Activated naive CD4-positive, alpha-beta T cell treated with anti-CD3 and anti-CD28 coated beads, Interleukin-2, amount 10 ng/mL, durations not matched to agents 7 days and 5 days (primary cell): ENCODE measurements at regions not wholly inside any gene's neighbourhood (a gene's known extent, or its start where the extent isn't known, plus 50 kb on each side); places are given as distances from the start of the nearest gene placed in this dataset.

ENCODE experiments used
- CTCF ChIA-PET: fragments of 350-600 bp; sonication (Branson Sonifier 250); formaldehyde crosslinking; loops from one replicate; lab custom pipeline; 2021; ENCODE audit warnings: antibody characterized with exemption; lab: Charles Lee
- DNase-seq: peaks from one replicate; pipeline ENCODE4 v3.0.0-alpha.2; 2020
- H3K27ac Mint-ChIP-seq: one replicate; pipeline ENCODE4 v1.8.0; 2021; ENCODE audit warnings: mild to moderate bottlenecking, moderate library complexity, mixed read lengths
- H3K27me3 Mint-ChIP-seq: one replicate; pipeline ENCODE4 v1.8.0; 2021; ENCODE audit warnings: mild to moderate bottlenecking, mixed read lengths
- H3K36me3 Mint-ChIP-seq: one replicate; pipeline ENCODE4 v1.8.0; 2021; ENCODE audit warnings: mixed read lengths
- H3K4me1 Mint-ChIP-seq: one replicate; pipeline ENCODE4 v1.8.0; 2021; ENCODE audit warnings: mixed read lengths
- H3K4me3 Mint-ChIP-seq: one replicate; pipeline ENCODE4 v1.8.0; 2021; ENCODE audit warnings: mild to moderate bottlenecking, moderate library complexity, mixed read lengths
- H3K9me3 Mint-ChIP-seq: one replicate; pipeline ENCODE4 v1.8.0; 2021; ENCODE audit warnings: mixed read lengths

- no peaks in the 10 kb centered on the region for H3K27me3 Mint-ChIP-seq
- no peak for DNase-seq
- CTCF ChIA-PET: no interaction called here
- peaks cover 4% of the 10 kb centered on the region for H3K9me3 Mint-ChIP-seq
- H3K4me1 Mint-ChIP-seq: no peaks in the 10 kb centered on the region
- no peaks in the 10 kb centered on the region for H3K36me3 Mint-ChIP-seq
- no peak overlapping the region for H3K27ac Mint-ChIP-seq
- no peak overlapping the region for H3K4me3 Mint-ChIP-seq
Observed at GRCh38 chr6:55696501-55696900, 117.5 kb upstream of the HMGCLL1 start.

DNA sequence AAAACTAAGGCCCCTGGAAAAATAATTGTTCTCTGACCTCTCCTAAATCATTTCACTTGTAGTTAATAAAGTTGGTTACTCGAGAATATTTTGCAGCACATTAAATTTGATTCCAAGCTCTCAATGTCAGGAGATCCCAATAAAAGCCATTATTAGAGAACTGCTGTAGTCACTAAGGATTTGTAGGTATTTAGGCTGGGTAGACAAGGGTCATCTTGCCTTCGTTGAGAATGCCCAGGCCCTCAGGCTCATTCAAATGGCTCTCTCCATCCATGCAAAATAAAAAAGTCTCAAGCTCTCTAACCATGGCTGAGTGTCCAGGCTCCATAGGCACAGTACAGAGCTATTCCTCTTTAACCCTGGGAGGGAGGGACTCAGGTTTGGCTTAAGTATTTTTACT, 117.0 kb upstream of the HMGCLL1 start:
- no peaks in the 10 kb centered on the region for H3K4me1 Mint-ChIP-seq
- CTCF ChIA-PET: no interaction called here
- H3K9me3 Mint-ChIP-seq: peaks cover 4% of the 10 kb centered on the region
- no peaks in the 10 kb centered on the region for H3K27me3 Mint-ChIP-seq
- no peak overlapping the region for H3K4me3 Mint-ChIP-seq
- no peaks in the 10 kb centered on the region for H3K36me3 Mint-ChIP-seq
- H3K27ac Mint-ChIP-seq: no peak overlapping the region
- no peak for DNase-seq

DNA sequence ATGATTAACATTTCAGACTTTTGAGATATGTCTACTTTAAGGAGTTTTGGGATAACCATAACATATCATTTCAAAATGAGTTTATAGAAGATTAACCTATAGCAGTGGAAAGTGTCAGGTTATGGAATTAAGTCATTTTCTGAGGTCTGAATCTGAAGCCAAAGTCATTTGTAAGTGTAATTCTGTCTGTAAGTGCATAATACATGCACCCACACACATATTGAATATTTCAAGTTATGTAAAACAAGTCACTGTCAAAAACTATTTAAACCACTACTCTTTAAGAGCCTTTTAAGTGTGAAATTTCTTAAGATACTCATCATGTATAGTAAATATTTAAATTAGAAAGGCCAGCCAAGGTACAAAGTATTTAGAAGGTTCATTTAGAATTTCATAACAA, 115.8 kb upstream of the HMGCLL1 start:
- CTCF ChIA-PET: no interaction called here
- H3K9me3 Mint-ChIP-seq: peaks cover 4% of the 10 kb centered on the region
- no peak overlapping the region for H3K4me3 Mint-ChIP-seq
- no peaks in the 10 kb centered on the region for H3K27me3 Mint-ChIP-seq
- H3K4me1 Mint-ChIP-seq: no peaks in the 10 kb centered on the region
- DNase-seq: no peak
- no peaks in the 10 kb centered on the region for H3K36me3 Mint-ChIP-seq
- H3K27ac Mint-ChIP-seq: no peak overlapping the region

DNA sequence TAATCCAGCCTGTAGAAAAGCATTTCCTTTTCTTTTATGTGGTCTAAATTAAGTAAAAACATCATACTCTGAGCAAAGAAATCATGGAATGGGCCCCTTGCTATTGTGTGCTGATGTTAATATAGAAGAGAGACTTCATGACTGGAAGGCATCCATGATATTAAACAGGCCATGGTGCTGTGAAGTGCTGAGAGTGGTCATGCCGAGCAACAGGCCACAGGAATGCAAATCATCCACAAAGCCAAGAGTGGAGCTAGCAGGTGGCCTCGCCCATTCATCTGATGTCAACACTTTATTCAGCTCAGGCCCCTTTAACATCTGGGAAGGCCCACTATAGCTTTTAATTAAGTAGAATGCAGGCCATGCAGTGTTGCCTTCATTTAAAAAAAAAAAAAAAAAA, 115.2 kb upstream of the HMGCLL1 start:
- CTCF ChIA-PET: no interaction called here
- H3K4me1 Mint-ChIP-seq: no peaks in the 10 kb centered on the region
- no peaks in the 10 kb centered on the region for H3K27me3 Mint-ChIP-seq
- no peak overlapping the region for H3K27ac Mint-ChIP-seq
- H3K4me3 Mint-ChIP-seq: no peak overlapping the region
- no peak for DNase-seq
- H3K9me3 Mint-ChIP-seq: peaks cover 4% of the 10 kb centered on the region
- H3K36me3 Mint-ChIP-seq: no peaks in the 10 kb centered on the region

DNA sequence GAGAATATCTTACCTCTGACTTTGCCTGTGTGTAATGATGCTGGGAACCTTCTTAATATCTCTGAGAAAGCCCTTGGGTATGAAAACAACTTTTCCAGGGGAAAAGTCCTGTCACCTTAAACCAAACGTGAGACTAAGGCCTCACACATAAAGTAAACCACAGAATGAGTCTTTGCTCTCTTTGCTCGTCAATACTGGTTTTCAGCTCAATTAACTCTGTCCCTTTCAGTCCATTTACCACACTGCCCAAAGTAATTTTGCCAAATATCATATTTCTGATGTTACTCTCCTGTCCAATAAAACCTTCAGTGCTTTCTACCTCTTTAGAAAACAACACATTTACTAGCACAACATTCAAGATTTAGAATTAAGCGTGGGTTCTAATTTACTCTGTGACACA, 100.5 kb upstream of the HMGCLL1 start:
- Mint-ChIP-seq H3K4me1 (no peaks in the 10 kb centered on the region), H3K9me3 (peaks cover 10% of the 10 kb centered on the region), H3K27ac (no peak overlapping the region), H3K4me3 (no peak overlapping the region), H3K36me3 (no peaks in the 10 kb centered on the region), H3K27me3 (no peaks in the 10 kb centered on the region)
- no peak for DNase-seq
- CTCF ChIA-PET: no interaction called here

DNA sequence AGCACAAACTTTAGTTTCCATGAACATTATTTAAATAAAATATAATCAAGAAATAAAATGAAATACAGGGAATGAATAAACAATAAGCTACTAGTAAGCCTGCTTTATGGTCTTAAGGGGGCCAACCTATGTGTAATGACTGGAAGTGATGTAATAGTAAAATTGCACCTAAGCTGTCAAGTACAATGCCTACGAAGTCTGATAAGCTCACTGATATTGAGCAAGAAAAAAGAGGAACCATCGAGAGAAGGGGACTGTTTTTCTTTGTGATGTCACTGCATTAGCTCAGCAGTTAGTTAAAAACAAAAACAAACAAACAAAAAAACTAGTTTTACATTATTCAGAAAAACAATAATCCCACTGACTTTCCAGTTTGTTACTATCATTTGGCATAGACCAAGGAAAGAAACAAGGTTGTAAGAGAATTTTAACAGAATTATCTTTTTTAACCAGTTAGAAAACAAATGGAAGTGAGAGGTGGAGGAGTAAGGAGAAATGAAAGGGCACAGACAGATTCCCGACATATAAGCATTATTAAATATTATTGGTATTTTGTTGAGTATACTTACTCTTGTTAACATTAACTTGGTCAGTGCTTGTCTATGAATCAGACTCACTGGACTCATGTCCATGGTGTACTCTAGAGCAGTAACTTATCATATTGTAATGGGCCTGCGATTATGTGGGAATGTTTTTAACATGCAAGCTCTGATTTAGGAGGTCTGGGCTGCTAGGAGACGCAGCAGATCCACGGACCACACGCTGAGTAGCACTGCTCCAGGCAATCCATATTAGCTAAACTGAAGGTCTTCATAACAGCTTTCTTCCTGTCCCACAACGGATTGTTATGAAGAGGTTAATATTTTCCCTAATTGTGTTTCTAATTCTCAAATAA, 99.6 kb upstream of the HMGCLL1 start:
- Mint-ChIP-seq H3K4me3 (no peak overlapping the region), H3K27me3 (no peaks in the 10 kb centered on the region), H3K27ac (no peak overlapping the region), H3K4me1 (no peaks in the 10 kb centered on the region), H3K36me3 (no peaks in the 10 kb centered on the region), H3K9me3 (peaks cover 7% of the 10 kb centered on the region)
- DNase-seq: no peak
- CTCF ChIA-PET: no interaction called here

- H3K27ac Mint-ChIP-seq: no peak overlapping the region
Observed at GRCh38 chr6:55676736-55677135, 97.7 kb upstream of the HMGCLL1 start.

DNA sequence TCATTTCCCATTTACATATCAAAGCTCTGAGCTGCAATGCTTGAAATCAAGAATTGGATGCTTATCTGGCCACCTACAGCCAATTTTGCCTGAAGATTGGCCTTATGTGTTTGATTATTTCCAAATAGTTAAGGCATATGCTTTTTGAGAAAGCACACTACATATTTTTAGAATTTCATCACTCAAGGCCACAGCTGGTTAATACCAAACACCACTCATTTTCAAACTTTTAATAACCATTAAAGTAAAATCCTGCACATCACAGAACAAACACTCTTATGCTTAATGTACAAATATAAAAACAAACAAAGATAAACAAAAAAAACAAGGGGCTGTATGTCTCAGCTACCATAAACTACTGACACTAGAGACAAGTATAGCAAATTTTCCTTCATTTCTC, 96.9 kb upstream of the HMGCLL1 start:
- H3K9me3 Mint-ChIP-seq: peaks cover 3% of the 10 kb centered on the region
- CTCF ChIA-PET: interaction anchor here (0.9 kb wide), 1 partner anchor 279 kb away, joined by 3 read pairs; no protein-coding TSS in a partner anchor
- H3K4me3 Mint-ChIP-seq: no peak overlapping the region
- DNase-seq: no peak
- no peak overlapping the region for H3K27ac Mint-ChIP-seq
- H3K4me1 Mint-ChIP-seq: no peaks in the 10 kb centered on the region
- H3K36me3 Mint-ChIP-seq: no peaks in the 10 kb centered on the region
- H3K27me3 Mint-ChIP-seq: no peaks in the 10 kb centered on the region

More at GRCh38 chr6:55676736-55677135, 97.7 kb upstream of the HMGCLL1 start:
- no peak for DNase-seq
- Mint-ChIP-seq H3K4me3 (no peak overlapping the region), H3K4me1 (no peaks in the 10 kb centered on the region), H3K27me3 (no peaks in the 10 kb centered on the region), H3K9me3 (peaks cover 4% of the 10 kb centered on the region), H3K36me3 (no peaks in the 10 kb centered on the region)
- CTCF ChIA-PET: no interaction called here

DNA sequence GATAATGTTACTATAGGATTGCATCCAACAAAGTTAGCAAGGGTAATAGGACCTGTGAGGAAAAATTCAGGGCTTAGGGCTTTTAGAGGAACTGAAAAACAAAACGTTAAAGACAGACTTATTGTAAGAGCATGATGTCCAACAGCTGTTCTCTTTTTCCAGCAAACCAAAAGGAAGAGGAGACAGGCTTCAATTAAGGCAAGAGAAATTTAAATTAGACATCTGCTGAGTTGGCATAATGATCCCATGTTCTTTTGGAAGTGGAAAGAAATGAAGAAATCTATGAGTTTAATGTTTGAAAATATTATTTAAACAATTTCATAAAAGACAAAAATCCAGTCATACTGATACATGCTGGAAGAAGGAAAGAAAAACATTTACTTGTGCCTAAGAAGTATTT, 95.7 kb upstream of the HMGCLL1 start:
- no peak overlapping the region for H3K4me3 Mint-ChIP-seq
- CTCF ChIA-PET: no interaction called here
- H3K27me3 Mint-ChIP-seq: no peaks in the 10 kb centered on the region
- no peaks in the 10 kb centered on the region for H3K4me1 Mint-ChIP-seq
- no peak overlapping the region for H3K27ac Mint-ChIP-seq
- no peaks in the 10 kb centered on the region for H3K9me3 Mint-ChIP-seq
- H3K36me3 Mint-ChIP-seq: no peaks in the 10 kb centered on the region
- DNase-seq: no peak

- Mint-ChIP-seq H3K27me3 (no peaks in the 10 kb centered on the region), H3K4me3 (no peak overlapping the region), H3K36me3 (no peaks in the 10 kb centered on the region), H3K27ac (no peak overlapping the region), H3K4me1 (no peaks in the 10 kb centered on the region), H3K9me3 (peaks cover 3% of the 10 kb centered on the region)
- no peak for DNase-seq
- CTCF ChIA-PET: no interaction called here
Observed at GRCh38 chr6:55670850-55671413, 91.9 kb upstream of the HMGCLL1 start.

- Mint-ChIP-seq H3K4me1 (no peaks in the 10 kb centered on the region), H3K27ac (no peak overlapping the region), H3K27me3 (no peaks in the 10 kb centered on the region), H3K4me3 (no peak overlapping the region), H3K9me3 (peaks cover 3% of the 10 kb centered on the region), H3K36me3 (no peaks in the 10 kb centered on the region)
- no peak for DNase-seq
- CTCF ChIA-PET: no interaction called here
Observed at GRCh38 chr6:55669028-55669427, 90.0 kb upstream of the HMGCLL1 start.

- Mint-ChIP-seq H3K36me3 (no peaks in the 10 kb centered on the region), H3K27me3 (no peaks in the 10 kb centered on the region), H3K27ac (no peak overlapping the region), H3K4me3 (no peak overlapping the region), H3K4me1 (no peaks in the 10 kb centered on the region), H3K9me3 (peaks cover 3% of the 10 kb centered on the region)
- CTCF ChIA-PET: no interaction called here
- no peak for DNase-seq
Observed at GRCh38 chr6:55668591-55668990, 89.6 kb upstream of the HMGCLL1 start.

DNA sequence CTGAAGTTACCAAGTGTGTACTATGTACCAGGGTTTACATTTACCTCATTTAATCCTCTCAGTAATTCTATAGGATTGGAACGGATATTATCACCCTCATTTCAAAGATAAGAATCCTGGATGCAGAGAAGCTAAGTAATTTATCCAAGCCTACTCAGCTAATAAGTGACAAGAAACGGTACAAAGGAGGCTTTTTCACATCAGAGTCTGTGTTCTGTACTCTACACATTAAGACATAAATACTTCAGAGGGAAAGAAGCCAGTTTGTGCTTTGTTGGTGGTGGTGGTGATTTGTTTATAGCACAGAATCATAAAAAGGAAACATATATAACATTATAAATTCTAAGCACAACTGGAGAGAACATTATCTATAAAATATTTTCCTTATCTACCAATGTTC, 88.3 kb upstream of the HMGCLL1 start:
- CTCF ChIA-PET: no interaction called here
- H3K27ac Mint-ChIP-seq: no peak overlapping the region
- H3K4me1 Mint-ChIP-seq: no peaks in the 10 kb centered on the region
- no peak overlapping the region for H3K4me3 Mint-ChIP-seq
- no peaks in the 10 kb centered on the region for H3K36me3 Mint-ChIP-seq
- no peaks in the 10 kb centered on the region for H3K27me3 Mint-ChIP-seq
- H3K9me3 Mint-ChIP-seq: peaks cover 7% of the 10 kb centered on the region
- no peak for DNase-seq

DNA sequence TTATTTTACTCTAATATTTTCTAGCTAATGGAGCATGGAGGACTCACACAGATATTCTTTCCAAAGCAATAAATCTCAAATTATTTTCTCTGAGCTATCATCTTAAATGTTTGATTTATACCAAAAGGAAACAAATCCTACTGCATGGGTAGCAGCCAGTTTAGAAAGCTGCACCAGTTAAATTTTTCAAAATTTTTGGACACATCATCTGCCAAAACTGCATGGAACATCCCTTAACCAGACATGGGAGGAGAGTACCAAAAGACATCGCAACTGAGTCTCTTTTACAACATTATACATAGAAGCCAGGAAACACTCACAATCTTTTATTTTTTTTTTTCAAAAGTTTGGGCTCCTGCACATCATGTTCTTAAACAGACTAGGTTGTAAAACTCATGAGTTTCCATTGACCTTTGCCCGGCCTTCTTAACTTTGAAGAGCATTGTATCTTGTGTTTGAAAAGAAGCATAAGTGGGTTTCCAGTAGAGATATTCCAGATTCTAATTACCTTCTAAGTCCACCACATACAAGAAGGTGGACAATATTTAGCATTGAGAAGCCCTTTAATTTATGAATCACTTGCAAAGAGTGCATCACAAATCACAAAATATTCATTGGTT, 87.7 kb upstream of the HMGCLL1 start:
- CTCF ChIA-PET: no interaction called here
- H3K4me1 Mint-ChIP-seq: no peaks in the 10 kb centered on the region
- H3K27ac Mint-ChIP-seq: no peak overlapping the region
- no peaks in the 10 kb centered on the region for H3K36me3 Mint-ChIP-seq
- H3K27me3 Mint-ChIP-seq: no peaks in the 10 kb centered on the region
- H3K9me3 Mint-ChIP-seq: peaks cover 7% of the 10 kb centered on the region
- DNase-seq: no peak
- no peak overlapping the region for H3K4me3 Mint-ChIP-seq

DNA sequence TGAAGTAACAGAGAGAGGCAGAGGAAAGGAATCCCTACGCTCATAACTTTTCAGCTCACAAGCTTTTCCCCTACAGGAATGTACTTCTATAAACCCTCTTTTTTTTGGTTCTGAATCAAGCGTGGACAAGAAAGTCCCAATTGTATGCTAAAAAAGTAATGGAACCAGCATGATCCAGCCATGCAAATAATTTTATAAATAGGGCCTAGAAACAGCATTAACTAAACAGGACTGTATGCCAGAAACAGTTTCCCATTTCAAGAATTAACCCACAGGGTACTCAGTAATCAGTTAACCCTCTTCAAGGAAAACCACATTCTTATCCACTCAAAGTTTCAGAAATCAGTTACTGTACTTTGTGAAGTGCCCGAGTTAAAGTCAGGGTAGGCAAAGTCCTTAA, 87.0 kb upstream of the HMGCLL1 start:
- no peaks in the 10 kb centered on the region for H3K27me3 Mint-ChIP-seq
- no peaks in the 10 kb centered on the region for H3K36me3 Mint-ChIP-seq
- H3K4me3 Mint-ChIP-seq: no peak overlapping the region
- peaks cover 7% of the 10 kb centered on the region for H3K9me3 Mint-ChIP-seq
- CTCF ChIA-PET: no interaction called here
- H3K27ac Mint-ChIP-seq: no peak overlapping the region
- DNase-seq: no peak
- no peaks in the 10 kb centered on the region for H3K4me1 Mint-ChIP-seq
